Breast epithelium (tissue), 3 donors: ENCODE measurements at regions not wholly inside any gene's neighbourhood (a gene's known extent, or its start where the extent isn't known, plus 50 kb on each side); places are given as distances from the start of the nearest gene placed in this dataset.

Experiments
- CTCF ChIP-seq, 3 donors: fragments of 450-650 bp; IDR thresholded peaks; one replicate each; pipeline ENCODE4 v1.5.1; 2016 to 2017; ENCODE audit warnings: antibody characterized with exemption in 3 of 3, mild to moderate bottlenecking in 3 of 3, moderate library complexity in 3 of 3
- POLR2A ChIP-seq: fragments of 450-650 bp; IDR thresholded peaks from one replicate; pipeline ENCODE4 v1.6.1; 2016; ENCODE audit warnings: antibody characterized with exemption, mild to moderate bottlenecking, moderate library complexity

DNA sequence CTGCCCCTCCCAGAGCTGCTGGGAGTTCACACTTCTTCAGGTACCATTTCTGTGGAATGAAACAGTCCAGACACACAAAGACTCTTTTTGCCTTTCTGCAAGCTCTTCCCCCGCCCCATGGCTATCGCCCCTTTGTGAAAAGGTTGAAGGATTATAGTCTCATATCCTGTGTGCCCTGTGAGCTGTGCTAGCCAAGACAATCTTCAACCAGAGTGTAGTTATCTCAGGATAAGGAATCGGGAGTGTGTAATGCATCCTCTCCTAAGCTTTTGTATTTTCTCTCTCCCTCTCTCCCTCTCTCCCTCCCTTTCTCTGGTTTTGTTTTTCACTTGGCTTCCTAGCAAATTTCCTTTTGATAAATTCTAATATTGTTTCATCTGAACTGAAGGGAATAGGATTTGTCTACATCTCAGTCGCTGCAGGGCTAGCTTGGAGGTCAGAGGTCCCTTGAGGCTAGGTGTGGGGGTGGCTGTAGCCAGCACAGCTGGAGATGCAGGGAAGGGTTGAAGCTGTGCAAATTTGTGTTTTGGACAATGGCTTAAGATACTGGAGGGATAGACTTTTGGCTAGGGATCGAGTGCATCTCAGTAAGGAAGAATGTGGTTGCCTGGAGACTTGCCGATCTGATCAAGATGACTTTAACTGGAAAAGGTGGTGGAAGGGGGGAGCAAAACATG lies 74.6 kb upstream of the NALF2 start:
- TF ChIP-seq POLR2A (no peak), CTCF (IDR thresholded peaks at IDR 0.05) (no peak)
